Endothelial cell of umbilical vein (primary cell): ENCODE measurements at regions not wholly inside any gene's neighbourhood (a gene's known extent, or its start where the extent isn't known, plus 50 kb on each side); places are given as distances from the start of the nearest gene placed in this dataset.

Experiments
- BruUV-seq: library from RNA; stranded (reverse); fragments of 400-500 nt; replicated peaks from 2 replicates; lab custom pipeline; 2021; lab: Mats Ljungman, UMichigan
- CTCF ChIA-PET: fragments of 300-600, 350-600 bp; sonication (Branson Sonifier 250); formaldehyde crosslinking; loops from one replicate; lab custom pipeline; 2021; ENCODE audit warnings: antibody characterized with exemption, inconsistent platforms; lab: Charles Lee
- POLR2A ChIA-PET: fragments of 300-600, 350-600 bp; sonication (Branson Sonifier 250); formaldehyde crosslinking; loops from one replicate; lab custom pipeline; 2021; ENCODE audit warnings: antibody characterized with exemption, inconsistent platforms; lab: Charles Lee
- DNase-seq: peaks from one replicate; pipeline ENCODE4 v3.0.0-alpha.2; 2011; ENCODE audit warnings: low read depth, low spot score
- FAIRE-seq: peaks from 2 replicates; lab custom pipeline; 2011; peaks lifted over from hg19 to GRCh38; lab: Jason Lieb, UNC
- H2AFZ ChIP-seq: 2 replicates; pipeline ENCODE4 v1.6.0; 2012; ENCODE audit warnings: low read depth, low read length, control low read depth, inconsistent platforms
- H3K27ac ChIP-seq: 2 replicates; pipeline ENCODE4 v1.5.1; 2011; ENCODE audit warnings: low read depth, mild to moderate bottlenecking, control low read depth, low read length, moderate library complexity; ENCODE audit not compliant: insufficient read depth
- H3K27me3 ChIP-seq, 2 experiments: 2 replicates each; pipeline versions ENCODE4 v1.6.0 to v1.6.1; 2011; ENCODE audit warnings: low read length in 2 of 2, mixed read lengths in 1 of 2; ENCODE audit not compliant: control insufficient read depth in 2 of 2, insufficient read depth in 2 of 2
- H3K36me3 ChIP-seq, 2 experiments: 2 replicates in 1 of 2; 3 replicates in 1 of 2; pipeline ENCODE4 v1.5.1; 2011; ENCODE audit warnings: low read length in 2 of 2, mild to moderate bottlenecking in 1 of 2, moderate library complexity in 1 of 2; ENCODE audit not compliant: control insufficient read depth in 2 of 2, insufficient read depth in 2 of 2; ENCODE audit errors: extremely low read depth in 1 of 2
- H3K4me1 ChIP-seq: 3 replicates; pipeline ENCODE4 v1.5.1; 2011; ENCODE audit warnings: mild to moderate bottlenecking, low read length; ENCODE audit not compliant: control insufficient read depth, insufficient read depth; ENCODE audit errors: extremely low read depth
- H3K4me2 ChIP-seq: 2 replicates; pipeline ENCODE4 v1.6.1; 2011; ENCODE audit warnings: low read length, control low read depth, mixed read lengths; ENCODE audit not compliant: insufficient read depth
- H3K4me3 ChIP-seq, 3 experiments: fragments of 200-600 bp in 1 of 3; sonication (generic), shearing (Covaris generic) in 1 of 3; replicated peaks in 1 of 3; 2 replicates each; pipeline ENCODE4 v1.5.1; 2011 to 2016; ENCODE audit warnings: control low read depth in 3 of 3, low read length in 3 of 3, mild to moderate bottlenecking in 2 of 3, inconsistent platforms in 1 of 3, low read depth in 1 of 3, moderate library complexity in 1 of 3; ENCODE audit not compliant: insufficient read depth in 1 of 3
- H3K79me2 ChIP-seq: 2 replicates; pipeline ENCODE4 v1.6.0; 2012; ENCODE audit warnings: low read length, inconsistent platforms; ENCODE audit not compliant: control insufficient read depth, insufficient read depth
- H3K9ac ChIP-seq: replicated peaks from 2 replicates; pipeline ENCODE3; 2011; ENCODE audit warnings: low read length, control low read depth; ENCODE audit not compliant: insufficient read depth; ENCODE audit errors: extremely low read depth
- H3K9me1 ChIP-seq: replicated peaks from 3 replicates; pipeline ENCODE4 v1.6.0; 2011; ENCODE audit warnings: mild to moderate bottlenecking, low read length; ENCODE audit not compliant: control insufficient read depth, insufficient read depth; ENCODE audit errors: extremely low read depth
- H3K9me3 ChIP-seq: replicated peaks from 2 replicates; pipeline ENCODE4 v1.5.1; 2012; ENCODE audit warnings: low read length, inconsistent platforms; ENCODE audit not compliant: control insufficient read depth, insufficient read depth
- H4K20me1 ChIP-seq: replicated peaks from 2 replicates; pipeline ENCODE3; 2011; ENCODE audit warnings: mild to moderate bottlenecking, low read length; ENCODE audit not compliant: control insufficient read depth, insufficient read depth; ENCODE audit errors: extremely low read depth
- GATA2 ChIP-seq: IDR thresholded peaks from 2 replicates; pipeline ENCODE4 v1.7.0; 2011; ENCODE audit warnings: low read depth, mild to moderate bottlenecking, moderate library complexity, mixed read lengths, low read length; ENCODE audit not compliant: insufficient read length, insufficient read depth
- JUN ChIP-seq: IDR thresholded peaks from 2 replicates; pipeline ENCODE4 v1.6.1; 2011; ENCODE audit warnings: borderline replicate concordance, low read depth; ENCODE audit not compliant: insufficient read length, insufficient read depth
- MYC ChIP-seq: IDR thresholded peaks from one replicate; pipeline ENCODE4 v1.6.1; 2011; ENCODE audit warnings: mild to moderate bottlenecking, low read depth, low read length
- POLR2A ChIP-seq: IDR thresholded peaks from 2 replicates; pipeline ENCODE4 v1.6.1; 2012; ENCODE audit warnings: low read depth, mild to moderate bottlenecking, control low read depth, low read length
- POLR2AphosphoS5 ChIP-seq: IDR thresholded peaks from 2 replicates; pipeline ENCODE4 v1.6.1; 2012; ENCODE audit warnings: low read depth, mild to moderate bottlenecking, control low read depth, low read length, moderate library complexity; ENCODE audit not compliant: insufficient read depth
- dilution Hi-C: fragments of 300-500 bp; cut with MboI; formaldehyde crosslinking; loops from one replicate; pipeline ENCODE4 v1.15.0; 2019; ENCODE audit warnings: low sequenced_read_pairs; ENCODE audit not compliant: extremely low pct_ligation_motif_present
- intact Hi-C: fragments of 100-400 bp; cut with micrococcal nuclease; formaldehyde crosslinking; loops from one replicate; pipeline ENCODE4 v1.10.0; 2022
- TF ChIP-seq, protein P1 (sequence below): IDR thresholded peaks from 2 replicates; pipeline ENCODE4 v1.6.1; 2011; ENCODE audit not compliant: insufficient read depth, insufficient read length
- TF ChIP-seq, protein P2 (sequence below), 2 donors: IDR thresholded peaks; 1 replicate in 1 of 2; 2 replicates in 1 of 2; pipeline ENCODE4 v1.5.1; 2011; ENCODE audit warnings: low read length in 2 of 2, mild to moderate bottlenecking in 2 of 2, moderate library complexity in 2 of 2, control low read depth in 1 of 2, inconsistent platforms in 1 of 2, low read depth in 1 of 2; ENCODE audit not compliant: insufficient read depth in 1 of 2; ENCODE audit errors: extremely low read depth in 1 of 2

DNA sequence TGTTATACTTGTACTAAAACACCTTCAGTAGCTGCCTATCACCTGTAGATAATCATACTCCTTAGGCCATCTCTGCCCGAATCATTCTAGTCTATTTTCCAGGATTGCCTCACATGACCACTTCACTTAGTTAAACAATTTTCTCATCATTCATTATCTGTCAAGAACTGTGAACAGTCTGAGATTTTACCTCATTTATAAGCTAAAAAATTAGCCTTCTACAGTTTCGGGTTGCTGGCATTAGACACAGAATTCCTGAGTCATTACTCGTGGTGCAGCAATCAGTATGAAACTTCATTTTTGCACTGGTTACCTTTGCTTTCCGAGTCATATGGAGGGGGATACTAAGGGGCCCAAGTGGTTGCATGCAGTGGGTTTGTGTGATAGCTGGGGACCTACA, 57.6 kb upstream of the OTOGL start:
- dilution Hi-C loops (no loop called here), intact Hi-C loops (no loop called here)
- H3K27ac ChIP-seq = no peak overlapping the region
- no peak overlapping the region for H3K9ac ChIP-seq
- H3K79me2 ChIP-seq = no peaks in the 10 kb centered on the region
- H3K4me3 ChIP-seq = no peak overlapping the region
- no peaks in the 10 kb centered on the region for H4K20me1 ChIP-seq
- no peak for FAIRE-seq
- ChIA-PET POLR2A (no interaction called here), CTCF (interaction anchor here (1.4 kb wide), 1 partner anchor 16 kb away, joined by 5 read pairs; no protein-coding TSS in a partner anchor)
- H2AFZ ChIP-seq = no peak overlapping the region
- no peaks in the 10 kb centered on the region for H3K9me1 ChIP-seq
- H3K36me3 ChIP-seq = no peaks in the 10 kb centered on the region
- BruUV-seq = no TSS peak
- DNase-seq = peak; percentile 5
- peaks cover 16% of the 10 kb centered on the region for H3K4me1 ChIP-seq
- no peaks in the 10 kb centered on the region for H3K27me3 ChIP-seq
- H3K4me2 ChIP-seq = no peak overlapping the region
- no peaks in the 10 kb centered on the region for H3K9me3 ChIP-seq
- no peak for TF ChIP-seq POLR2AphosphoS5
- no peak for TF ChIP-seq POLR2A
- TF ChIP-seq, protein P1, sequence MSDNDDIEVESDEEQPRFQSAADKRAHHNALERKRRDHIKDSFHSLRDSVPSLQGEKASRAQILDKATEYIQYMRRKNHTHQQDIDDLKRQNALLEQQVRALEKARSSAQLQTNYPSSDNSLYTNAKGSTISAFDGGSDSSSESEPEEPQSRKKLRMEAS = no peak
- no peak for TF ChIP-seq JUN
- TF ChIP-seq, protein P2, sequence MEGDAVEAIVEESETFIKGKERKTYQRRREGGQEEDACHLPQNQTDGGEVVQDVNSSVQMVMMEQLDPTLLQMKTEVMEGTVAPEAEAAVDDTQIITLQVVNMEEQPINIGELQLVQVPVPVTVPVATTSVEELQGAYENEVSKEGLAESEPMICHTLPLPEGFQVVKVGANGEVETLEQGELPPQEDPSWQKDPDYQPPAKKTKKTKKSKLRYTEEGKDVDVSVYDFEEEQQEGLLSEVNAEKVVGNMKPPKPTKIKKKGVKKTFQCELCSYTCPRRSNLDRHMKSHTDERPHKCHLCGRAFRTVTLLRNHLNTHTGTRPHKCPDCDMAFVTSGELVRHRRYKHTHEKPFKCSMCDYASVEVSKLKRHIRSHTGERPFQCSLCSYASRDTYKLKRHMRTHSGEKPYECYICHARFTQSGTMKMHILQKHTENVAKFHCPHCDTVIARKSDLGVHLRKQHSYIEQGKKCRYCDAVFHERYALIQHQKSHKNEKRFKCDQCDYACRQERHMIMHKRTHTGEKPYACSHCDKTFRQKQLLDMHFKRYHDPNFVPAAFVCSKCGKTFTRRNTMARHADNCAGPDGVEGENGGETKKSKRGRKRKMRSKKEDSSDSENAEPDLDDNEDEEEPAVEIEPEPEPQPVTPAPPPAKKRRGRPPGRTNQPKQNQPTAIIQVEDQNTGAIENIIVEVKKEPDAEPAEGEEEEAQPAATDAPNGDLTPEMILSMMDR (IDR thresholded peaks at IDR 0.05; ENCODE audit: extremely low read depth in 1 of 2, insufficient read depth in 1 of 2, low read depth in 1 of 2, low read length in 2 of 2) = no peak
- TF ChIP-seq GATA2 = no peak
- TF ChIP-seq MYC = no peak
